Type B pancreatic cell (in vitro differentiated cells): ENCODE measurements at regions not wholly inside any gene's neighbourhood (a gene's known extent, or its start where the extent isn't known, plus 50 kb on each side); places are given as distances from the start of the nearest gene placed in this dataset.

Experiments used
- DNase-seq: peaks from one replicate; pipeline ENCODE4 v3.0.0; 2021; ENCODE audit warnings: mixed read lengths; ENCODE audit not compliant: unreplicated experiment; ENCODE audit errors: extremely low spot score
- H3K27ac Mint-ChIP-seq: 2 replicates; pipeline ENCODE4 v1.8.0; 2021; ENCODE audit warnings: mild to moderate bottlenecking, mixed read lengths
- H3K27me3 Mint-ChIP-seq: 2 replicates; pipeline ENCODE4 v1.8.0; 2021; ENCODE audit warnings: mixed read lengths
- H3K36me3 Mint-ChIP-seq: 2 replicates; pipeline ENCODE4 v1.8.0; 2021; ENCODE audit warnings: mixed read lengths
- H3K4me1 Mint-ChIP-seq: one replicate; pipeline ENCODE4 v1.8.0; 2021; ENCODE audit warnings: mixed read lengths; ENCODE audit not compliant: unreplicated experiment
- H3K4me3 Mint-ChIP-seq: 2 replicates; pipeline ENCODE4 v1.8.0; 2021; ENCODE audit warnings: mild to moderate bottlenecking, mixed read lengths
- H3K9me3 Mint-ChIP-seq: 2 replicates; pipeline ENCODE4 v1.8.0; 2021; ENCODE audit warnings: mixed read lengths
- TF ChIP-seq, protein P1 (sequence below): fragments of 200-600 bp; sonication (generic); conservative IDR thresholded peaks from 2 replicates; pipeline ENCODE4 v1.5.0; 2021; ENCODE audit warnings: antibody characterized with exemption, mild to moderate bottlenecking

GRCh38 chr20:4483486-4483885 is 202.8 kb upstream of the PRNP start:
- Mint-ChIP-seq H3K4me1 (no peaks in the 10 kb centered on the region), H3K36me3 (no peaks in the 10 kb centered on the region), H3K4me3 (no peak overlapping the region), H3K27ac (no peak overlapping the region), H3K27me3 (peaks cover 26% of the 10 kb centered on the region), H3K9me3 (no peaks in the 10 kb centered on the region)
- TF ChIP-seq, protein P1, sequence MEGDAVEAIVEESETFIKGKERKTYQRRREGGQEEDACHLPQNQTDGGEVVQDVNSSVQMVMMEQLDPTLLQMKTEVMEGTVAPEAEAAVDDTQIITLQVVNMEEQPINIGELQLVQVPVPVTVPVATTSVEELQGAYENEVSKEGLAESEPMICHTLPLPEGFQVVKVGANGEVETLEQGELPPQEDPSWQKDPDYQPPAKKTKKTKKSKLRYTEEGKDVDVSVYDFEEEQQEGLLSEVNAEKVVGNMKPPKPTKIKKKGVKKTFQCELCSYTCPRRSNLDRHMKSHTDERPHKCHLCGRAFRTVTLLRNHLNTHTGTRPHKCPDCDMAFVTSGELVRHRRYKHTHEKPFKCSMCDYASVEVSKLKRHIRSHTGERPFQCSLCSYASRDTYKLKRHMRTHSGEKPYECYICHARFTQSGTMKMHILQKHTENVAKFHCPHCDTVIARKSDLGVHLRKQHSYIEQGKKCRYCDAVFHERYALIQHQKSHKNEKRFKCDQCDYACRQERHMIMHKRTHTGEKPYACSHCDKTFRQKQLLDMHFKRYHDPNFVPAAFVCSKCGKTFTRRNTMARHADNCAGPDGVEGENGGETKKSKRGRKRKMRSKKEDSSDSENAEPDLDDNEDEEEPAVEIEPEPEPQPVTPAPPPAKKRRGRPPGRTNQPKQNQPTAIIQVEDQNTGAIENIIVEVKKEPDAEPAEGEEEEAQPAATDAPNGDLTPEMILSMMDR, result no peak
- DNase-seq, result no peak

GRCh38 chr20:4480104-4480503 is 206.2 kb upstream of the PRNP start:
- peaks cover 29% of the 10 kb centered on the region for H3K27me3 Mint-ChIP-seq
- H3K36me3 Mint-ChIP-seq, result no peaks in the 10 kb centered on the region
- H3K4me3 Mint-ChIP-seq, result no peak overlapping the region
- TF ChIP-seq, protein P1, result no peak
- H3K9me3 Mint-ChIP-seq, result no peaks in the 10 kb centered on the region
- no peaks in the 10 kb centered on the region for H3K4me1 Mint-ChIP-seq
- H3K27ac Mint-ChIP-seq, result no peak overlapping the region
- no peak for DNase-seq

DNA sequence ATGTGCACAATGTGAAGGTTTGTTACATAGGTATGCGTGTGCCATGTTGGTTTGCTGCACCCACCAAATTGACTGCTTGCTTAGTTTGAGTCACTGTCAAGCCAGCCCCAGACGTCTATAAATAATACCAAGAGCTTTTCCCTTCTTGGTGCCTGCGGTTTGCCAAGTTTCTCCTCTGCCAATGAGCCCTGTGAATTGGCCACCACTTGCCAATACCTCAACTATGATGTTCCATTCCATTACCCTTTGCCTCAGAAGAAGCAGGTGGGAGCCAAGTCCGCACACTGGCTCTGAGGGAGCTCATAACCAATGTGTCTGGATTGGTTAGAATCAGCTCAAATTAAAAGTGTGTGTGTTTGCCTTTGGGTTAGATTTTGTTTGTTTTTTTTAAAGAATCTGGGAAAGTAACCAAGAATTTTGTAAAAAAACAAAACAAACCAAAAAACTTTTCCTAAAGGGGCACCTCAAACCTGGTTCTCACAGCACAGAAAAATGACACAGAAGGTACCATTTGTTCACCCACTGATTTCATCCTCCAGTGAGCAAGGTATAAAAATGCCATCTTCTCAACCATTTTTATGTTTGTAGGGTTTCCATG is 209.3 kb upstream of the PRNP start:
- no peak for DNase-seq
- TF ChIP-seq, protein P1, result no peak
- Mint-ChIP-seq H3K27me3 (peaks cover 32% of the 10 kb centered on the region), H3K4me1 (no peaks in the 10 kb centered on the region), H3K4me3 (no peak overlapping the region), H3K27ac (no peak overlapping the region), H3K9me3 (no peaks in the 10 kb centered on the region), H3K36me3 (no peaks in the 10 kb centered on the region)

GRCh38 chr20:4472906-4473305 is 213.3 kb upstream of the PRNP start:
- TF ChIP-seq, protein P1, result no peak
- Mint-ChIP-seq H3K27ac (no peak overlapping the region), H3K4me3 (no peak overlapping the region), H3K27me3 (peaks cover 27% of the 10 kb centered on the region), H3K4me1 (peaks cover 8% of the 10 kb centered on the region), H3K36me3 (no peaks in the 10 kb centered on the region), H3K9me3 (no peaks in the 10 kb centered on the region)
- no peak for DNase-seq

DNA sequence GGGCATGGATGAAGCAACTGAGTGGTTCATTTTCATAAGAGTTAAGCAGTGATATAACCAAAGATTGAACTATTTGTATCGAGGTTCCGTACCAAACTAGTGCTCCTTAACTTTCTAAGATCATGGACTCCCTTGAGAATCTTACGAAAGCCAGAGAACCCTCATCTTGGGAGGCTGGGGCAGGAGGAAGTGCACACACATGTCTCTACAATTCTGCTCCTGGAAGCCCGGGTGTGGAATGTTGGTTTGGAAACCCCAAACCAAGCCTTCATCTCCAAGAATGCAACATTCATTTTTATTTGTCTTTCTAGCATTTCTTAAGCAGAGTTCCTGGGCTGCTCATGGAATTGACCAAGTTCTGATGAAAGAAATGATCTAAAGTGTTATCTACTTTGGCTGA is 215.0 kb upstream of the PRNP start:
- Mint-ChIP-seq H3K36me3 (no peaks in the 10 kb centered on the region), H3K4me3 (no peak overlapping the region), H3K27ac (no peak overlapping the region), H3K4me1 (peaks cover 8% of the 10 kb centered on the region), H3K27me3 (peaks cover 28% of the 10 kb centered on the region), H3K9me3 (no peaks in the 10 kb centered on the region)
- no peak for DNase-seq
- TF ChIP-seq, protein P1, result no peak

DNA sequence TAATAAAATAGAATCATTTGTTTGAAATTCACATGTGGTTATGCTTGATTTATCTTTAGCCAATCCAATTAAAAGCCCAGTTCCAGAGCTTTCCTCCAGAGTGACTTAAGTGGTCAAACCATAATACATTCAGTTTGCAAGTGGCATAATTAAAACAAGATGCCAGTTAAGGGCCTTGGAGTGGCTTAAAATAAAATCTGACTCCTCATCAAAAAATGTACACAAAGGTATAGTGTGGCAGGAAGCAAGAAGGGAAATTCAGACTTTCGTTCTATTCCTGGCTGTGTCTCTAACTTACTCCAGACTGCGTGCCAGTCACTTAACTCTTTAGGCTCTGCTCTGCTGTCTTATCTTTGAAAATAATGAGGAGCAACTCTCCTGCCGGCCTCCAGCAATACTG is 215.9 kb upstream of the PRNP start:
- no peaks in the 10 kb centered on the region for H3K36me3 Mint-ChIP-seq
- TF ChIP-seq, protein P1, result no peak
- H3K4me1 Mint-ChIP-seq, result peaks cover 12% of the 10 kb centered on the region
- no peaks in the 10 kb centered on the region for H3K9me3 Mint-ChIP-seq
- H3K27me3 Mint-ChIP-seq, result peaks cover 22% of the 10 kb centered on the region
- DNase-seq, result no peak
- H3K27ac Mint-ChIP-seq, result no peak overlapping the region
- H3K4me3 Mint-ChIP-seq, result no peak overlapping the region
